GM19025 (cell line): ENCODE measurements at regions not wholly inside any gene's neighbourhood (a gene's known extent, or its start where the extent isn't known, plus 50 kb on each side); places are given as distances from the start of the nearest gene placed in this dataset.
"Not testable (repeated sequence)": the region's sequence is repeated elsewhere in the genome, so short reads cannot be mapped to it uniquely, and the experiment has no call there.

Experiments
- ATAC-seq: cut with Tn5 transposase; IDR thresholded peaks from one replicate; pipeline ENCODE4 v1.9.1; 2021; ENCODE audit warnings: mild to moderate bottlenecking, low read depth, moderate library complexity; ENCODE audit not compliant: unreplicated experiment

GRCh38 chrX:46034868-46035267 is 510.4 kb downstream of the ZNF674 start:
- ATAC-seq: no peak

GRCh38 chrX:46029777-46030176 is 515.4 kb downstream of the ZNF674 start:
- no peak for ATAC-seq

- no peak for ATAC-seq
Observed at GRCh38 chrX:46016296-46016695, 528.9 kb downstream of the ZNF674 start.

DNA sequence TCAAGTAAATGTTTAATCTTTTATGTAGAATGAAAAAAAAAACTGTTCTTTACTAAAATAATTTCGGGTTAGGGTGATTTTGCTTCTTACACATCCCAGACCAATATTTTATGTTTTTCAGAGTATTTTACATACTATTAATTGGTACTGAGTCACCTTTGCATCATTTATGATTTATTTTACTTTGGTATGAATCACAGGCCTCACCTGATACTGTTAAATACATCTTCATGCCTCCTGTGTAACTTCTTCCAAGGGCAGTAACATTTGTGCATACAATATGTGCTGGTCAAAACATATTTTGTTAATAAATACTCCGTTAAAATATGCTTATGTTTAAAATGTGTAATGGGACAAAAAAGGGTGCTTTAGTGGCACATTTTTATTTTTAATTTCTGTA is 529.6 kb downstream of the ZNF674 start:
- ATAC-seq: no peak

DNA sequence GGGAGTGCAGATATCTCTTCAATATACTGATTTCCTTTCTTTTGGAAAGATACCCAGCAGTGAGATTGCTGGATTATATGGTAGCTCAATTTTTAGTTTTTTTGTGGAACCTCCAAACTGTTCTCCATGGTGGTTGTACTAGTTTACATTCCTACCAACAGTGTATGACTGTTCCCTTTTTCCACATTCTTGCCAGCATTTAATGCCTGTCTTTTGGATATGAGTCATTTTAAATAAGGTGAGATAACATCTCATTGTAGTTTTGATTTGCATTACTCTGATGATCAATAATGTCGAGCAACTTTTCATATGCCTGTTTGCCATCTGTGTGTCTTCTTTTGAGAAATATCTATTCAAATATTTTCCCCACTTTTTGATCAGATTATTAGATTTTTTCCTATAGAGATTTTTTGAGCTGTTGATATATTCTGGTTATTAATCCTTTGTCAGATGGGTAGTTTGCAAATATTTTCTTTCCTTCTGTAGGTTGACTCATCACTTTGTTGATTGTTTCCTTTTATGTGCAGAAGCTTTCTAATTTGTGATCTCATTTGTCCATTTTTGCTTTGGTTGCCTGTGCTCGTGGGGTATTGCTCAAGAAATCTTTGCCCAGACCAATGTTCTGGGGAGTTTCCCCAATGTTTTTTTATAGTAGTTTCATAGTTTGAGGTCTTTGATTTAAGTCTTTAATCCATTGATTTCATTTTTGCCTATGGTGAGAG is 552.7 kb downstream of the ZNF674 start:
- no peak for ATAC-seq

DNA sequence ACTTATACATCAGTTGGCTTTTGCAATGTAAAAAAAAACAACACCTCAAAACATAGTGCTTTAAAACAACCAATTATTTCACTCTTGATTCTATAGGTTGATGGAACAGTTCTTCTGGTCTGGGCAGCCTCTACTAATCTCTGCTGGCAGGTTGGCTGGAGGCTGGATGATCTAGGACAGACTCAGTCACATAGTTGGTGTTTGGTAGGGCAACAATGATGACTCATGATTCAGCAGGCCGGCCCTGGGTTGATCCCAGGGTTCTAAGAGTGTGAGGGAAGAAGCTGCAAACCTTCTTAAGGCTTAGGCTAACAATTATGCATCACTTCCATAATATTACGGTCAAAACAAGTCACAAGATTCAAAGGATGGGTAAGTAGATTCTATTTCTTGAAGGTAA is 558.2 kb downstream of the ZNF674 start:
- ATAC-seq: no peak

- ATAC-seq: no peak
Observed at GRCh38 chrX:45986081-45986480, 559.1 kb downstream of the ZNF674 start.

DNA sequence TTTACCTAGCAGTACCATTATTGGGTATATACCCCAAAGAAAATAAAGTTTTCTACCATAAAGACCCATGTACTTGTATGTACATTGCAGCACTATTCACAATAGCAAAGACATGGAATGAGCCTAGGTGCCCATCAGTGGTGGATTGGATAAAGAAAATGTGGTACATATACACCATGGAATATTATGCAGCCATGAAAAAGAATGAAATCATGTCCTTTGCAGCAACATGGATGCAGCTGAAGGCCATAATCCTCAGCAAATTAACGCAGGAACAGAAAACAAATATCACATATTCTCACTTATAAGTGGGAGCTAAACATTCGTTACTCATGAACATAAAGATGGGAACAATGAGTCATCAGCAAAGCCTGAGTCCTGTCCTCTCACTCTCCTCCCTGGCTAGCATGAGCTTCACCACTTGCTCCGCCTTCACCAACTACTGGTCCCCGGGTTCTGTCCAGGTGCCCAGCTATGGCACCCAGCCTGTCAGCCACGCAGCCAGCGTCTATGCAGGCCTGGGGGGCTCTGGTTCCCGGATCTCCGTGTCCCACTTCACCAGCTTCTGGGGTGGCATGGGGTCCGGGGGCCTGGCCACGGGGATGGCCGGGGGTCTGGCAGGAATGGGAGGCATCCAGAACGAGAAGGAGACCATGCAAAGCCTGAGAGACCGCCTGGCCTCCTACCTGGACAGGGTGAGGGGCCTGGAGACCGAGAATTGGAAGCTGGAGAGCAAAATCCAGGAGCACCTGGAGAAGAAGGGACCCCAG is 562.1 kb downstream of the ZNF674 start:
- not testable (repeated sequence) for ATAC-seq

- no peak for ATAC-seq
Observed at GRCh38 chrX:45980726-45981125, 564.5 kb downstream of the ZNF674 start.

DNA sequence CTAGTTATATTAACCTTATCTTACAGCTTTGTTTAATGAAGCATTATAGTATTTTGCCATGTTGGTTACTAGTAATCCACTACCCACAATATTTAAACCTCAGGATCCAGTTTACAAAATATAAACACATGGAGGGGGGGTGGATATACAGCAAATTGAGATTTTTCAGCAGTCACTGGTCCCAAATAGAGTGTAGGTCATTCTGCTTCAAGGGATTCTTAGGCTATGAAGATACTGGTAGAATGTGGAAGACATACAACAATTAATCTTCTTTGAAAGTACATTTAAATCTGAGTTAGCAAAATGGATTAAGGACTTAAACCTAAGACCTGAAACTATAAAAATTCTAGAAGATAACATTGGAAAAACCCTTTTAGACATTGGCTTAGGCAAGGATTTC is 569.6 kb downstream of the ZNF674 start:
- ATAC-seq: no peak

DNA sequence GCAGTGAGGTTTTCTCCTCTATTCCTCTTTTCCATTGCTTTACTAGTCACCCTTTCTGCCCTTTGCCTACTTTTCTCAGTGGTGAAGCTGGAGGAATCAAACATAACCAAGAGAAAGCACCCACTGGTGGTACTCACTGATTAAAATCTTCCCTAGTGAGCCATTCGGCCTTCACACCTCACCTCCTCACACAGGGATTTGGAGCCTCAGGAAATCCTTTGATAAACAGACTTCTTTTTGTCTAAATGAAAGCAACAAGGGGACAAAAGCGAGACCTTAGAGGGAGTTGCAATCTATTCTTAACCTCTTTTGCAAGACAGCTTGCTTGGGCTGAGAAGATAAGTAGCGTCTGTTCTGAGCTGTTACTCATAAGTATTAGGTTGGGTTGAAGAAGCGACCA is 572.6 kb downstream of the ZNF674 start:
- ATAC-seq: no peak

DNA sequence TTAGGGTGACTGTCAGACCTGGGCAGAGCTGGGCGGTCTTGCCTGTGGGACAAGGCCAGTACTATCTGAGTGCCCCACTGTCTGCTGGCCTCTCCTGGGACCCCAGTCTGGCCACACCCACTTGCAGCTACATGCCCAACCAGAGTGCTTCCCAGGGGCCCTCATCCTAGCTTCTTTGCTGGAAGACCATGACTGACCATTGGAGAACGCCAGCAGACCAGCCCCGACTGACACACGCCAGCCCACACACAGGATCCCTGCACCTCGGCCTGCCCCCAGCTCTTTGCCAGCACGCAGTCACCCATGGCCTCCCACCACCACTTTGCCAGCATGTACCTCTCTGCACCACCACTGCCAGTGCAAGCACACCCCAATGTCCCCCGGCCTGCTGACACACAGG is 585.7 kb downstream of the ZNF674 start:
- ATAC-seq: no peak

DNA sequence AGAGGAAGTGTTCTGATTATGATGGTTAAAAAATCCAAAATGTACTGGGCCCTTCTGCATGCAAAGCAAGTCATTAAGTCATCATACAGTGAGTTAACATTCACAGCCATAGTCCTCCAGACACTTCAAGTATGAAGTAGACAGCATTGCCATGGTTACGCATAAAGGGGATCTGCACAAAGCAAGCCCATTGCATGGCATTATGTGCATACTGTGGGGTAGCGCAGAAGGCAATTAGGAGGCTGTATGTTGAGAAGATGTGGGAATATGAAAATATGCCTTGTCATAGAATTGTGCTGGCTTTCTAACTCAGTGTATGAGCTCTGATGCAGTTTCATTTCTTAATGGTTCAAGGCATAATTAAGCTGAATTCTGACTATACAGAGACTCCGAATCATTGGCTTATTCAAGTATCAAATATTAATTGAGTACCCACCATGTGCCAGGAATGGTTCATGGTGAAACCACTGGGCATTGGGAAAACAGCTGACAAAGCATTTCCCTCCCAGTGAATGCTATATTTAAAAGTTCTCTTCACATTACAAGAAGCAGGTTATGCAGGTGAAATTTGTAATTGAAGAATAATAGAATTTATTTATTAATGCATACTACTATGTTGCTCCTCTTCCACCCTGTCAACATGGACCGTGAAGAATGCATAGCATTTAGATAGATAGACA is 588.9 kb downstream of the ZNF674 start:
- no peak for ATAC-seq

- ATAC-seq: no peak
Observed at GRCh38 chrX:45955661-45956060, 589.6 kb downstream of the ZNF674 start.

- no peak for ATAC-seq
Observed at GRCh38 chrX:45954026-45954425, 591.2 kb downstream of the ZNF674 start.

- ATAC-seq: no peak
Observed at GRCh38 chrX:45952030-45952429, 593.2 kb downstream of the ZNF674 start.

GRCh38 chrX:45935408-45935807 is 609.8 kb downstream of the ZNF674 start:
- ATAC-seq: no peak

DNA sequence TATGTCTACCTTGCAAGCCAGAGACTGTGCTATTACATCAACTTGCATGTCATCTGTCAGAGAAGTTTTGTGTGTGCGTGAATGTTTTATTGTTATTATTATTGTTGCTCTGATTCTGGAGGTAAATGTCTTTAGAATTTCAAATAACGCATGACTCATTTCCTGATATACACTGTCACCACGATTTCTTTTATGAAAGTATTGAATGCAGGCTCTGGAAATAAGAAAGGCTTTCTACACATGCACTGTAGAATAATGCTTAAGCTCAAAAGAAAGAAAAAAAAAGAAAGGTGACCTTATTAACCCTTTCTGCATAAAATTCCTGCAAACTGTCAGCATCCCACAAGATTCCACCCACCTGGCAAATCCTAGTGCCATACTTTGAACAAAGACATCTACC is 632.9 kb downstream of the ZNF674 start:
- ATAC-seq: no peak

DNA sequence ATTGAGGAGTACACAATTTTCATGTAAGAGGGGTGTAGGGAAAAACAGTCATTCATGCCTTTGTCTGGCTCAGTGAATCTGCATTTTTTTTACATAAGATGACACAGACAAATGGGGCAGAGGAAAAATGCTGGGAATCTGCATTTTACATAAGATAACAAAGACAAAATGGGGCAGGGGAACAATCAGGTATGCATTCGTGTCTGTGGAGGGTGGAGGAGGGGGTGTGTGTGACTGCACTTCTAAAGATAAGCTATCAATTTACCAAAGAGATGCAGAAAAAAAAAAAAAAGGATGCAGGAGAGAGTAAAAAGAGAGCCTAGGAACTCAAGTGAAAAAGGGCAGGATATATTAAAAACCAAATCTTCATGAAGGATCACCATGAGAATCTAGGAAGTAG is 637.4 kb downstream of the ZNF674 start:
- no peak for ATAC-seq

GRCh38 chrX:45903781-45904201 is 641.4 kb downstream of the ZNF674 start:
- no peak for ATAC-seq

GRCh38 chrX:45900766-45901615 is 644.2 kb downstream of the ZNF674 start:
- ATAC-seq: no peak
